B cell (primary cell): ENCODE measurements at regions not wholly inside any gene's neighbourhood (a gene's known extent, or its start where the extent isn't known, plus 50 kb on each side); places are given as distances from the start of the nearest gene placed in this dataset.

Experiments
- ATAC-seq: fragments of 200-7000 bp; cut with Tn5 transposase; one replicate; pipeline ENCODE4 v1.10.0; 2021; ENCODE audit warnings: low read depth, mild to moderate bottlenecking, moderate number of reproducible peaks, moderate library complexity
- CTCF ChIA-PET: fragments of 350-600 bp; sonication (Branson Sonifier 250); formaldehyde crosslinking; loops from one replicate; lab custom pipeline; 2021; ENCODE audit warnings: antibody characterized with exemption, inconsistent platforms; lab: Charles Lee
- POLR2A ChIA-PET: fragments of 350-600 bp; sonication (Branson Sonifier 250); formaldehyde crosslinking; loops from one replicate; lab custom pipeline; 2021; ENCODE audit warnings: antibody characterized with exemption; lab: Charles Lee
- DNase-seq: peaks from one replicate; pipeline ENCODE4 v3.0.0; 2013
- H2AFZ ChIP-seq: 2 replicates; pipeline ENCODE4 v1.6.1; 2012; ENCODE audit warnings: mild to moderate bottlenecking, low read depth, low read length; ENCODE audit not compliant: insufficient read depth, poor library complexity, severe bottlenecking
- H3K27ac ChIP-seq, 2 donors: 1 replicate in 1 of 2; 2 replicates in 1 of 2; pipeline ENCODE4 v1.5.1; 2012 to 2013; ENCODE audit warnings: low read length in 2 of 2, mild to moderate bottlenecking in 2 of 2, moderate library complexity in 1 of 2
- H3K27me3 ChIP-seq, 4 experiments: fragments of 200-600 bp in 1 of 4; sonication (generic) in 1 of 4; replicated peaks in 1 of 4; 1 replicate in 2 of 4; 2 replicates in 2 of 4; pipeline versions ENCODE4 v1.6.1 to v1.7.0; 2013 to 2016; ENCODE audit warnings: low read length in 3 of 4, mild to moderate bottlenecking in 2 of 4, mixed read lengths in 1 of 4, moderate library complexity in 1 of 4; ENCODE audit not compliant: insufficient read depth in 4 of 4, control insufficient read depth in 3 of 4; ENCODE audit errors: control extremely low read depth in 1 of 4
- H3K36me3 ChIP-seq, 2 experiments: replicated peaks in 1 of 2; 1 replicate in 1 of 2; 2 replicates in 1 of 2; pipeline versions ENCODE4 v1.6.1 to v1.7.1; 2013; ENCODE audit warnings: low read length in 1 of 2; ENCODE audit not compliant: insufficient read depth in 2 of 2, control insufficient read depth in 1 of 2; ENCODE audit errors: control extremely low read depth in 1 of 2, extremely low read depth in 1 of 2
- H3K4me1 ChIP-seq, 2 donors: fragments of 200-600 bp in 1 of 2; sonication (generic) in 1 of 2; 1 replicate in 1 of 2; 2 replicates in 1 of 2; pipeline versions ENCODE4 v1.5.1 to v1.6.1; 2013 to 2017; ENCODE audit warnings: low read length in 2 of 2; ENCODE audit not compliant: control insufficient read depth in 2 of 2, insufficient read depth in 2 of 2
- H3K4me2 ChIP-seq: replicated peaks from 2 replicates; pipeline ENCODE3; 2012; ENCODE audit warnings: mild to moderate bottlenecking, low read depth, low read length; ENCODE audit not compliant: poor library complexity, severe bottlenecking
- H3K4me3 ChIP-seq, 5 experiments: fragments of 200-600 bp in 1 of 5; sonication (generic) in 1 of 5; 1 replicate in 3 of 5; 2 replicates in 2 of 5; pipeline versions ENCODE4 v1.5.1 to v1.7.0; 2011 to 2016; ENCODE audit warnings: low read length in 4 of 5, mild to moderate bottlenecking in 4 of 5, low read depth in 2 of 5, control low read depth in 1 of 5, moderate library complexity in 1 of 5; ENCODE audit not compliant: insufficient read depth in 1 of 5; ENCODE audit errors: control extremely low read depth in 1 of 5, extremely low read depth in 1 of 5
- H3K79me2 ChIP-seq: fragments of 200-600 bp; sonication (generic); one replicate; pipeline ENCODE4 v1.6.0; 2016; ENCODE audit warnings: low read length; ENCODE audit not compliant: control insufficient read depth, insufficient read depth
- H3K9ac ChIP-seq: fragments of 200-600 bp; sonication (generic); 2 replicates; pipeline ENCODE4 v1.6.1; 2017; ENCODE audit warnings: mild to moderate bottlenecking, low read length, moderate library complexity
- H3K9me3 ChIP-seq, 3 donors: one replicate each; pipeline versions ENCODE4 v1.6.1 to v1.7.1; 2013; ENCODE audit warnings: low read length in 2 of 3; ENCODE audit not compliant: control insufficient read depth in 2 of 3, insufficient read depth in 1 of 3; ENCODE audit errors: control extremely low read depth in 1 of 3
- H4K20me1 ChIP-seq: 2 replicates; pipeline ENCODE4 v1.6.0; 2012; ENCODE audit warnings: mild to moderate bottlenecking, low read length; ENCODE audit not compliant: insufficient read depth, control insufficient read depth, poor library complexity, severe bottlenecking
- H3K27ac Mint-ChIP-seq: one replicate; pipeline ENCODE4 v1.8.0; 2021; ENCODE audit warnings: mixed read lengths
- H3K27me3 Mint-ChIP-seq: one replicate; pipeline ENCODE4 v1.8.0; 2021; ENCODE audit warnings: mixed read lengths
- H3K4me1 Mint-ChIP-seq: one replicate; pipeline ENCODE4 v1.8.0; 2021; ENCODE audit warnings: mixed read lengths
- H3K4me3 Mint-ChIP-seq: one replicate; pipeline ENCODE4 v1.8.0; 2021; ENCODE audit warnings: mixed read lengths
- H3K9me3 Mint-ChIP-seq: one replicate; pipeline ENCODE4 v1.8.0; 2022; ENCODE audit warnings: mixed read lengths; ENCODE audit not compliant: insufficient read depth
- CTCF ChIP-seq: fragments of 200-600 bp; IDR thresholded peaks from one replicate; pipeline ENCODE4 v1.8.0; 2022; ENCODE audit warnings: antibody characterized with exemption, mild to moderate bottlenecking
- EZH2 ChIP-seq: IDR thresholded peaks from 2 replicates; pipeline ENCODE4 v1.6.1; 2012; ENCODE audit warnings: borderline replicate concordance, low read depth, mild to moderate bottlenecking, moderate library complexity, low read length; ENCODE audit not compliant: insufficient read depth, poor library complexity, severe bottlenecking
- intact Hi-C: fragments of 100-400 bp; cut with micrococcal nuclease; formaldehyde crosslinking; loops from one replicate; pipeline ENCODE4 v1.10.0; 2022

GRCh38 chr2:52289741-52290140 lies 1257.8 kb upstream of the NRXN1 start:
- ATAC-seq (no peak), DNase-seq (no peak)
- CTCF ChIA-PET, result no interaction called here
- H3K27me3 ChIP-seq, result no peaks in the 10 kb centered on the region
- Mint-ChIP-seq H3K4me1 (no peaks in the 10 kb centered on the region), H3K9me3 (peaks cover 4% of the 10 kb centered on the region), H3K27me3 (no peaks in the 10 kb centered on the region), H3K4me3 (no peak overlapping the region), H3K27ac (no peak overlapping the region)
- H3K9ac ChIP-seq, result no peak overlapping the region
- intact Hi-C loops, result no loop called here
- H3K4me2 ChIP-seq, result no peak overlapping the region
- H3K9me3 ChIP-seq, result peaks cover 0 to 3% (median 0%) of the 10 kb centered on the region in 3 donors
- TF ChIP-seq CTCF (no peak), EZH2 (no peak)
- H3K4me3 ChIP-seq, result no peak overlapping the region
- no peaks in the 10 kb centered on the region for H3K36me3 ChIP-seq
- H3K4me1 ChIP-seq, result no peaks in the 10 kb centered on the region
- H3K27ac ChIP-seq, result no peak overlapping the region
- H4K20me1 ChIP-seq, result no peaks in the 10 kb centered on the region
- H2AFZ ChIP-seq, result no peak overlapping the region
- POLR2A ChIA-PET, result no interaction called here
- no peaks in the 10 kb centered on the region for H3K79me2 ChIP-seq

DNA sequence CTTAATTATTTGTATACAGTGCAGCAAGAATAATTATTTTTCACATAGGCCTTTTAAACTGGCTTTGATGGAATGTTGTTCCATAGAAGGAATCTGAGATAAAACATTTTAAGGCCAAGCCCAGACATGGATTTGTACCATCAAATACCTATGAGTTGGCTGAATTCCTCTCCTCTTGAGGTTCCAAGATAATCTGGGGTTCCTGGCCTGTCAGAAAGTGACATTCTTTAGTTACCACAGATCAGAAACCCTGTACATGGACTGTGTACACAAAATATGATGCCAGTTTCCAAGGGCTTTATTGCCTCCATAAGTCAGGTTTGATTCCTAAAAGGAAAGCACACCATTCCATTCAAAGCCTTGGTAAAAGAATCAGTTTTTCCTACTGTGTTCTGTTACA lies 1256.7 kb upstream of the NRXN1 start:
- H3K4me3 Mint-ChIP-seq, result no peak overlapping the region
- no peaks in the 10 kb centered on the region for H3K4me1 ChIP-seq

More for the DNA sequence above, 1256.7 kb upstream of the NRXN1 start:
- Histone ChIP-seq H3K4me2 (no peak overlapping the region), H3K36me3 (no peaks in the 10 kb centered on the region), H3K4me3 (no peak overlapping the region), H3K9me3 (peaks cover 0 to 3% (median 0%) of the 10 kb centered on the region in 3 donors), H3K27me3 (no peaks in the 10 kb centered on the region), H2AFZ (no peak overlapping the region), H3K27ac (no peak overlapping the region), H3K79me2 (no peaks in the 10 kb centered on the region), H4K20me1 (no peaks in the 10 kb centered on the region), H3K9ac (no peak overlapping the region)
- ChIA-PET POLR2A (no interaction called here), CTCF (no interaction called here)
- Mint-ChIP-seq H3K27me3 (no peaks in the 10 kb centered on the region), H3K9me3 (no peaks in the 10 kb centered on the region), H3K4me1 (no peaks in the 10 kb centered on the region), H3K27ac (no peak overlapping the region)
- no peak for TF ChIP-seq CTCF
- TF ChIP-seq EZH2, result no peak
- no peak for ATAC-seq
- intact Hi-C loops, result no loop called here
- DNase-seq, result no peak
